EH (cell line): ENCODE measurements at regions not wholly inside any gene's neighbourhood (a gene's known extent, or its start where the extent isn't known, plus 50 kb on each side); places are given as distances from the start of the nearest gene placed in this dataset.
"Not testable (repeated sequence)": the region's sequence is repeated elsewhere in the genome, so short reads cannot be mapped to it uniquely, and the experiment has no call there.

Source experiments
- DNase-seq: peaks from one replicate; pipeline ENCODE4 v3.0.0-alpha.2; 2015; ENCODE audit warnings: low read depth

- DNase-seq: no peak
Measured at GRCh38 chr22:44576311-44577260, 78.6 kb upstream of the RTL6 start.

DNA sequence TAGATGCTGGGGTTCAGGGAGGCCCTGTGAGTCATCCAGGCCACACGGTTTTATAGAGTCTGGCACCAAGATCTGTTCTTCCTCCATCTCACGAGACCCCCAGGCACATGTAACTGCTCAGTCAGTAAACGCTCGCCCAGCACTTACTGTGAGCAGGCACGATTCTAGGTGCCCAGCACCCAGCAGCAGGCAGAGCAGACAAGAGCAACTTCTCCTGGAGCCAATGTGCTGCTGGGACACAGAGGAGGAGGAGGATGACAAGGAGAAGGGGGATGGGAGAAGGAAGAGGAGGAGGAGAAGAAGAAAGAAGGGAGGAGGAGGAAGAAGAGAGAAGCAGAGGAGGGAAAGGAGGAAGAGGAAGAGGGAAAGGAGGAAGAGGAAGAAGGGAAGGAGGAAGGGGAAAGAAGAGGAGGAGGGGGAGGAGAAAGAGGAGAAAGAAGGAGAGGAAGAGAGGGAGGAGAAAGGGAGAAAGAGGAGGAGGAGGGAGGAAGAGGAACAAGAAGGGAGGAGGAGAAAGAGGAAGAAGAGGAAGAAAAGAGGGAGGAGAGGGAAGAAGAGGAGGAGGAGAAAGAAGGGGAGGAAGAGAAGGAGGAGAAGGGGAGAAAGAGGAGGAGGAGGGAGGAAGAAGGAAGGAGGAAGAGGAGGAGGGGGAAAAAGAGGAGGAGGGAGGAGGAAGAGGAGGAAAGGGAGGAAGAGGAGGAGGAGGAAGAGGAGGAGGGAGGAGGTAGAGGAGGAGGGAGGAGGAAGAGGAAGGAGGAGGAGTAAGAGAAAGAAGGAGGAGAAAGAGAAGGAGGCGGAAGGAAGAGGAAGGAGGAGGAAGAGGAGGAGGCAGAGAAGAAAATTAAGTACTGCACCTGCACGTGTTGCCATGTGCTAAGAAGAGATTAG lies 77.6 kb upstream of the RTL6 start:
- DNase-seq: peak; percentile 10

DNA sequence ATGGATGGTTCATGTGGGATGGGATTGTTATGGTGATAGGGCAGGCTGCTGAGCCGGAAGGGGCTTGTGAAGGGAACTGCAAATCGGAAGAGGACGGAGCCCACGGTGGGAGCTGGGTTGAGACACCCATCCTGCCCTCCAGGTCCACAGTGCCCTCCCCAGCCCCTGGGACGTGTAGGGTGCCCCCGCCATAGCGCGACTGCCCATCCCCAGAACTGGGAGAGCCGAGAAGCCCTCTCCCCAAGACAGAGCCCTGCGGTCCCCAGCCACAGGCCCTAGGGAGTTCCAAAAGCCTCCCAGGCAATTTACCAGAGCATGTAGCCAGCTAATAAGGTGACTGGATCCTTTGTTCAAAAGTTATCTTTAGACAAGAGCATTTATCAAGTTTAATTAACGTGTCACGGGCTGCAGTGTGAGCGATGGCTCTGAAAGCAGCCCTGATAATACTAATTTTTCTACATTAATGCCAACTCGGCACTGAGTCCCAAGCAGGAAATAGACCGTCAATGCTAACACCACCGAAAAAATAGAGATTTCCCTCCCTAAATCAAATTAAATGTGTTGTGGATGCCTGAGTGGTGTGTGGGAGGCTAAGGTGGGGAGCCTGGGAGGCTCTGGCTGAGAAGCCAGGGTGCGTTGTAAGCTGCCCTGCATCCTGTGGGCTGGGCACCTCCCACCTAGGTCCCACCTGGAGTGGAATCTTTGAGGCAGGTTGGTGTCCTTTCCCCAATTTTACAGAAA lies 76.8 kb upstream of the RTL6 start:
- no peak for DNase-seq

GRCh38 chr22:44574057-44574639 lies 76.1 kb upstream of the RTL6 start:
- DNase-seq: peak; percentile 78

- DNase-seq: no peak
Measured at GRCh38 chr22:44573451-44573850, 75.4 kb upstream of the RTL6 start.

- no peak for DNase-seq
Measured at GRCh38 chr22:44572414-44573207, 74.6 kb upstream of the RTL6 start.

DNA sequence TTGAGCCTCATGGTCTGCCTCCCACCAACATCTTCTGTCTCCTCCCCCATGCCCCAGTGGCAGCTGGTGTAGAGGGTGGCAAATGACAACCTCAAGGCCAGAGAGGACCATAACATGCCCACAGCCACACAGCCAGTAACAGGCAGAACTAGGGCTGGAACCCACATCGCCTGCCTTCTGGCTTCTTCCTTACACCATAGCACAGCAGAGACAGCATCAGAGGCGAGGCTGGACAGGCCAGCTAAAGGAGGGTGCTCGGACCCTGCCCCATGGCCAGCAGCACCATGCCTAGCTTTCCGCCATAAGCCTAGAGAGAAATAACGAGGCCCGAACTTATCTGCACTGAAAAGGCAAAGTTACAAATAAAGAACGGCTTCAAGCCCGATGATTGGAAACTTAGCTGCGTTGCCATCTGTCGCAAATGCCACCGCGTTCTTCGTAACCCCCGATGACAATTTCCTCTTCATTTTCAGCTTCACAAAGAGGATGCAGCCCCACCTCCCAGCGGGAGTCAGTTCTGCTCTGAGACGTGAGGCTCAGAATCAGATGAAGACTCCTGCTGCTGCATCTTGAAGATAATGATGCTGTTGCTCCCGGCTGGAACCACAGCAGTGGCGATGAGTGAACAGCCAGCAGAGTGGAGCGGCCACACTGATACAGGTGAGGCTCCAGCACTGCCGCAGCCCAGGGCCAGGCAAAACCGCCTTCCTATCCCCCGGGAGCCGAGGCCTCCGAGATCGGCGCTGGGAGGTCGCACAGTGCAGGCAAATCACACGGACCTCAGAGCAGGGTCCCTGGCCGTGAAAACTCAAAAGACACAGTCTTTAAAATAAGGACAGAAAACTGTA lies 73.8 kb upstream of the RTL6 start:
- no peak for DNase-seq

DNA sequence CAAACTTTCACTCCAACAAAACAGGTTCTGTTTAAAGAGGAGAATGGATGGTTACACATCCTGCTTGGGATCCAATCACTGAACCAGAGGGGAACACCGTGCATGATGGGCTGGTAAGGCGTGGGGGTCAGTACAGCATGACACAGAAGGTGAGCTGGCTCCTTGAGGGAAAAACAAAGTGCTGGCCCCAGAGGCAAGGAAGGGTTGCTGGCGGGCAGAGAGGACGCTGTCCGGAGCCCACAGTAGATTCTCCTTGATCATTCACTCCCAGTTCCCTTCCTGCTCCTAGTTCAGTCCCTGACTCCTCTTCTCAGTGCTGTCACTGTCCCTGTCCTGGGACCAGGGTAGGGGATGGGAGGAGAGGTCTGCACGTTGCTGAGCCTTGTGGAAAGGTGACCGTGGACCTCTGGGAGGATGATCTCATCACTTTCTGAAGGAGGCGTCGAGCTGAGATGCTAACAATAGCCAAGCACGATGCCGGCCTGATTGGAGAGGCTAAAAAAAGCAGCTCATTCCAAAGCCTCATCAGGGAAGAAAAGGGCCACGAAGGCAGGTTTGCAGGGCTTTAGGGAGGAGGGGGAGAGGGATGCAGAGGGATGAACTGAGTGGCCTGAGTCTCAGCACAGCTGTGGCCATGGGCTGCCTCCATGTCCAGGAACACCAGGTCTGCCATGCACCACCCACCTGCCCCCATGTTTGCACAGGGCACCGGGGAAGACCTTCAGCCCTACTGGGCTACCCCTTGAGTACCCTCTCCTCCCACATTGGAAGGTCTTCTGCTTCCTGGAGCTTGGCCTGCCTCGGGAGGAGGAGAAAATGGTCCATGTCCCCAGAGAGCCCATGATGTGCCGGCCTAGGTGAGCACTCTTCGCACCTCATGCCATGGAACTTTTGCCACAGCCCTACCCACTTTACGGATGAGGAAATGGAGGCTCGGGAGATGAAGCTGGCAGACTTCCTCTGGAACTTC lies 72.7 kb upstream of the RTL6 start:
- DNase-seq: no peak

GRCh38 chr22:44569561-44569991 lies 71.5 kb upstream of the RTL6 start:
- DNase-seq: no peak

GRCh38 chr22:44567846-44568493 lies 69.9 kb upstream of the RTL6 start:
- DNase-seq: peak; percentile 65

GRCh38 chr22:44567378-44567841 lies 69.4 kb upstream of the RTL6 start:
- DNase-seq: peak; percentile 39

DNA sequence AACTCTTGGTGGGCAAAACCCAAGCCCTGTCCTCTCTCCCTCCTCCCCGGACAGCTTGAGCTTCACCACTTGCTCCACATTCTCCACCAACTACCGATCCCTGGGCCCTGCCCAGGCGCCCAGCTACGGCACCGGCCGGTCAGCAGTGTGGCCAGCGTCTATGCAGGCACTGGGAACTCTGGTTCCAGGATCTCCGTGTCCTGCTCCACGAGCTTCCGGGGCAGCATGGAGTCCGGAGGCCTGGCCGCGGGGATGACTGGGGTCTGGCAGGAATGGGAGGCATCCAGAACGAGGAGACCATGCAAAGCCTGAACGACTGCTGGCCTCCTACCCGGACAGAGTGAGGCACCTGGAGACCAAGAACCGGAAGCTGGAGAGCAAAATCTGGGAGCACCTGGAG lies 68.9 kb upstream of the RTL6 start:
- DNase-seq: no peak

GRCh38 chr22:44562651-44563050 lies 64.6 kb upstream of the RTL6 start:
- DNase-seq: not testable (repeated sequence)

GRCh38 chr22:44561139-44561840 lies 63.3 kb upstream of the RTL6 start:
- no peak for DNase-seq

GRCh38 chr22:44558671-44559070 lies 60.6 kb upstream of the RTL6 start:
- peak; percentile 74 for DNase-seq

- not testable (repeated sequence) for DNase-seq
Measured at GRCh38 chr22:44557872-44558271, 59.8 kb upstream of the RTL6 start.

DNA sequence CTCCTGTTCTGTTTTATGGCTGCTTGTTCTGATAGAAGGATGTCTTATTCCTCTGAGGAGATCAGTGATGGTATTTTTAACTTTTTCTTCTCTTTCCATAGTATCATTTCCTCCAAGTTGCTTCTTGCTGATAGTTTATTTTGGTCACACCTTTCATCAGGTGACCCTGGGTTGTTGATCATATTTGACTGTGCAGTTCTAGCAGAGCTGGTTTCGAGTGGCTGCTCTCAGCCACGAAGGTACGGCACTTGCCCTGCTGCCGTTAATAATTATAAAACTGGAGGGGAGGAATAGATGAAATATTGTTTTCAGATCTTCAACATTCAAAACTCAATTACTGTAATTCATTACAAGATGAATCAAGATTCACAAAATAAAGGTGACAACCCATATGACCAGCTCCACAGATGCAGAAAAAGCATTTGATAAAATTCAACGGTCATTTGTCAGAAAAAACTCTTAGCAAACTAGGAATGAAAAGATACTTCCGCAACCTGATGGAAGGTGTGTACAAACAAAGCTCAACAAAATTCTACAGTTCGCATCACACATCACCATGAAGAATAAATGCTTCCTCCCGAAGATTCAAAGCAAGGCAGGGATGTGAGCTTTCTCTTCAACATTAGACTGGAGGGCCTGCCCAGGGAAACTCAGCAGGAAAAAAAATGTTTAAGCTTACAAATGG lies 59.2 kb upstream of the RTL6 start:
- DNase-seq: no peak
